Ecto neural progenitor cell (in vitro differentiated cells): ENCODE measurements at regions not wholly inside any gene's neighbourhood (a gene's known extent, or its start where the extent isn't known, plus 50 kb on each side); places are given as distances from the start of the nearest gene placed in this dataset.
"Not testable (repeated sequence)": the region's sequence is repeated elsewhere in the genome, so short reads cannot be mapped to it uniquely, and the experiment has no call there.

Experiments
- DNase-seq: peaks from one replicate; pipeline ENCODE4 v3.0.0-alpha.2; 2018; ENCODE audit warnings: low spot score

- DNase-seq: no peak
Observed at GRCh38 chr17:31798205-31798724, 60.8 kb downstream of the COPRS start.

- not testable (repeated sequence) for DNase-seq
Observed at GRCh38 chr17:31795941-31796340, 63.1 kb downstream of the COPRS start.

DNA sequence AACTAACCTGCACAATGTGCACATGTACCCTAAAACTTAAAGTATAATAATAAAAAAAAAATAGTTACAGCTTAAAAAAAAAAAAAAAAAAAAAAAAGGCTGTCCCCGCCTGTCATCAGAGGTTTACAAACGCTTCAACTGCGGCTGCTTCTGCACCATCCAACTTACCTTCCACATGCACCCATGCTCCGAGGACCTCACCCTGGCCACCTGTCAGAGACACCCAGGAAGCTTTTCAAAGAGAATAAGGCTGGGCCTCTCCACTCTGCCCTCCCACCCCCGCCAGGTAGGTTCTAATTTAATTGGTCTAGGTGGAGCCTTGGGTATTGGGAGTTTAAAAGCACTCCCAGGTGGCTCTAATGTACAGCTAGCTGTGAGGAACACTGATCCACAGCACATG is 64.9 kb downstream of the COPRS start:
- no peak for DNase-seq

DNA sequence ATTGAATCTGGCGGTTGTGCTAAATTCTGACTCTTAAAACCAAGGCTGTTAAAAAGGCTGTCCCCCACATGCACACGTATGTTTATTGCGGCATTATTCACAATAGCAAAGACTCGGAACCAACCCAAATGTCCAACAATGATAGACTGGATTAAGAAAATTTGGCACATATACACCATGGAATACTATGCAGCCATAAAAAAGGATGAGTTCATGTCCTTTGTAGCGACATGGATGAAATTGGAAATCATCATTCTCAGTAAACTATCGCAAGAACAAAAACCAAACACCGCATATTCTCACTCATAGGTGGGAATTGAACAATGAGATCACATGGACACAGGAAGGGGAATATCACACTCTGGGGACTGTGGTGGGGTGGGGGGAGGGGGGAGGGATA is 65.4 kb downstream of the COPRS start:
- not testable (repeated sequence) for DNase-seq

DNA sequence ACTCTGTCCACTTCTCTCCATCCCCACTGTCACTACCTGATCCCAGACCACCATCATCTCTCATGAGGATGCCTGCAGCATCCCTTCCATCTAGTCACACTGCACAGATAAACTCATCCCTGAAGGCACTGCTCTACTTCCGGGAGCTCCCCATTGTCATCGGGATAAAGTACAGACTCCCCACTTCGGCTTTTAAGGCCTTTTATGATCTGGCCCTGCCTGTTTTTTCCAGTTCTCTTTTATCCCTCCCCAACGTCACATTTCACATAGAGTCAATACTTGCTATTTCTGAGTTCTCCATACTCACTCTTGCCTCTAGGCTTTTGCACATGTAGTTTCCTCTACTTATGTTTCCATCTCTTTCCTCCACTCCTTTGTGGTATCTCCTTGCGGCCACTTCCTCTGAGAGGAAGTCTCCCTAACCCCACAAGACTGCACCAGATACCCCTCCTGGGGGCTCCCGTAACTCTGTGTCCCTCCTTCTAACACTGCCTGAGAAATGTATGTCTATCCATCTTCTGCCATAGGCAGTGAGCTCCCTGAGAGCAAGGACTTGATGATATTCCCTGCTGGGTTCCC is 66.9 kb downstream of the COPRS start:
- DNase-seq: no peak

- DNase-seq: no peak
Observed at GRCh38 chr17:31789707-31790505, 69.1 kb downstream of the COPRS start.

DNA sequence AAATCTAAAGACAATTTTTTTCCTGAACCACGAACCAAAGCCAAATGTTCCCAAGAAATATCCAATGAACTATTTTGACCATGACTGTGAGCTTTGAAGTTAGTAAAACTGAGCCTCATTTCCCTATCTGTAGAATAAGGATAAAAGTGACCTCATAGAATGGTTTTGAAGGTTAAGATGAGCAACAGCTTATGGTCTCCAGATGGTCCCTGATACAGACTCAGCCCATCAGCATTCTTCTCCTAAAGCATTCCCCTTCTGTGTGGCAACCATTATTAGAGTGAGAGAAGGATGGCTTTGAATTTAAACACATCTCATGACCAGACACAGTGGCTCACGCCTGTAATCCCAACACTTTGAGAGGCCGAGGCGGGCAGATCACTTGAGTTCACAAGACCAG is 70.1 kb downstream of the COPRS start:
- DNase-seq: no peak

DNA sequence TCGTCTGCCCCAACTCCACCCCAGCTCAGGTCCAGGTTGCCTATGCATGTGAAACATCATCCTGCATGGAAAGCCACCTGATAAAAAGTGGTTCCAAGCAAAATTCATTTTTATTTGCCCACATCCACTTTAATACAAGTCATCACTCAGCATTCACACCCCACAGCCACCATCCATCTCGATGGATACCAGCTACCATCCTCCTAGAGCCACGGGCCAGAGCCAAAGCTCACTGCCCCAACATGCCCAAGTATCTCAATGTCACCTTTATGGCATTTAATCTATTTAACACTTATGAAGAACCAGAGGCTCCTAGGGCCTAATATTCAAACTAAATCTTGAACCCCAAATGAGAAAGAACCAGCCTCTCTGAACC is 70.5 kb downstream of the COPRS start:
- DNase-seq: no peak

DNA sequence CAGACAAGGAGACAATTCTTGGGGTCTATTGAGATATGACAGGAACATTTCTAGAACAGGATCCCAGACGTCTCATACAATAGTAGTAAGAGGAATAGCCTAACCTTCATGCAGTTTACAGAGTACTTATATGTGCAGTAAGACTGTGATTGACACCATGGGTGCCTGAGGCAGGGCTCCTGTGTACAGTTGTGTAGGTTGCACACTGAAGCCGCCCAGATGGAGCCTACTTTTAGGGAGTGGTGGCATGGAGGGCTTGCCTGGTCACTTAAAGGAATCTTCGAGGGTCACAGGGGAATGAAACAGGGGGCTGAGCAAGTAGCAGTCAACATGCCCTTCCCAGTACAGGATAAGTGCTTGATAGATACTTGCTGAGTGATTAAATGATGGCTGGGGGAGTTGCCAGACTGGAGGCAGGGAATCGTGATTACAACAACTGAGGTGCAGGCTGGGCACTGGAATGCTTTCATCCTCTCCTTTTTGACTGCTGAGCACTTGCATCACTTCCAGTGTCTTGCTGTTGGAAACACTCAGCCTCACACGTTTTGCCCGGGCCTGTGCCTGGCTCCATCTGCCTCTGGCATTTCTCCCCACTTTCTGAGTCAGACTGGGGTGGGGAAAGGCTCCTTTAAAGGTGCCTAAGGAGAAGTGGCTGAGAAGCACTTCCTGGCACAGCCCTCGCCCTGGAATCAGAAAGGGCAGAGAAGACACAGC is 71.0 kb downstream of the COPRS start:
- no peak for DNase-seq

DNA sequence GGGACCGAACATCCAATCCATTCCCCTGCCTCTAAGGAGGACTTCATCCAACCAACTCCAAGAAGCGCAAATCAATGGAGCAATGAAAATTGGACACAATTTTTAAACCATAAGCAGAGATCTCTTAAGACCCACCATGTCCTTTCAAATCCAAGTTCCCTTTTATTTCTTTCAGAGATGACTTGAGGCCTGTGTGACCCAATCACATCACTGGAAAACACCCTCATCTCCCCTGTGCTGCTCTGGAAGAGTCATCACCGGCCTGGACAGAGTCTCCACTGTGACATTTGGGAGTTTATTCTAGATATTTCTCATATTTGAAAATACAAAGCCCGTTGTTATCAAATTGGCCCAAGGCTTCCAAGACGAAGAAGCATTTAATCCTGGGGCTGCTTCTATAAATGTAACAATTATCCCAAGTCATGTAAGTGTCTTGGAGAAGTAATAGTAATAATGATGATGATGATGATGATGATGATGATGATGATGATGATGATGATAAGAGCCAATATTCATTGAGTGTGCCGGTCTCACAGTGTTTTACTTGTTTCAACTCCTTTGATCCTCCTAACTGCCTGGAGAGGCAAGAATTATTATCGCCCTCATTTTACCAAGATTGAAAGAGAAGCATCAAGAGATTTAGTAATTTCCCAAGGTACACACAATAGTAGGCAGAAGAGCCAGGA is 72.1 kb downstream of the COPRS start:
- no peak for DNase-seq

- no peak for DNase-seq
Observed at GRCh38 chr17:31780483-31780882, 78.6 kb downstream of the COPRS start.

GRCh38 chr17:31778523-31778922 is 80.5 kb downstream of the COPRS start:
- no peak for DNase-seq

DNA sequence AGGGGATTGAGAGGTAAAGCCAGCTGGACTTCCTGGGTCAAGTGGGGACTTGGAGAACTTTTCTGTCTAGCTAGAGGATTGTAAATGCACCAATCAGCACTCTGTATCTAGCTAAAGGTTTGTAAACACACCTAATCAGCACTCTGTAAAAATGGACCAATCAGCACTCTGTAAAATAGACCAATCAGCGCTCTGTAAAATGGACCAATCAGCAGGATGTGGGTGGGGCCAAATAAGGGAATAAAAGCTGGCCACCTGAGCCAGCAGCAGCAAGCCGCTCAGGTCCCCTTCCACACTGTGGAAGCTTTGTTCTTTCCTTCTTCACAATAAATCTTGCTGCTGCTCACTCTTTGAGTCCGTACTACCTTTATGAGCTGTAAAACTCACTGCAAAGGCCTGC is 87.7 kb downstream of the COPRS start:
- DNase-seq: not testable (repeated sequence)

DNA sequence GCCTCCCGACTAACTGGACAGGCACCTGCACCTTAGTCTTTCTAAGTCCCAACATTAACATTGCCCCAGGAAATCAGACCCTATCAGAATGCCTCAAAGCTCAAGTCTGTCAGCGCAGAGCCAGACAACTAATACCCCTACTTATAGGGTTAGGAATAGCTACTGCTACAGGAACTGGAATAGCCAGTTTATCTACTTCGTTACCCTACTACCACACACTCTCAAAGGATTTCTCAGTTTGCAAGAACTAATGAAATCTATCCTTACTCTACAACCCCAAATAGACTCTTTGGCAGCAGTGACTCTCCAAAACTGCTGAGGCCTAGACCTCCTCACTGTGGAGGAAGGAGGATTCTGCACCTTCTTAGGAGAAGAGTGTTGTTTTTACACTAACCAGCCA is 88.5 kb downstream of the COPRS start:
- not testable (repeated sequence) for DNase-seq

DNA sequence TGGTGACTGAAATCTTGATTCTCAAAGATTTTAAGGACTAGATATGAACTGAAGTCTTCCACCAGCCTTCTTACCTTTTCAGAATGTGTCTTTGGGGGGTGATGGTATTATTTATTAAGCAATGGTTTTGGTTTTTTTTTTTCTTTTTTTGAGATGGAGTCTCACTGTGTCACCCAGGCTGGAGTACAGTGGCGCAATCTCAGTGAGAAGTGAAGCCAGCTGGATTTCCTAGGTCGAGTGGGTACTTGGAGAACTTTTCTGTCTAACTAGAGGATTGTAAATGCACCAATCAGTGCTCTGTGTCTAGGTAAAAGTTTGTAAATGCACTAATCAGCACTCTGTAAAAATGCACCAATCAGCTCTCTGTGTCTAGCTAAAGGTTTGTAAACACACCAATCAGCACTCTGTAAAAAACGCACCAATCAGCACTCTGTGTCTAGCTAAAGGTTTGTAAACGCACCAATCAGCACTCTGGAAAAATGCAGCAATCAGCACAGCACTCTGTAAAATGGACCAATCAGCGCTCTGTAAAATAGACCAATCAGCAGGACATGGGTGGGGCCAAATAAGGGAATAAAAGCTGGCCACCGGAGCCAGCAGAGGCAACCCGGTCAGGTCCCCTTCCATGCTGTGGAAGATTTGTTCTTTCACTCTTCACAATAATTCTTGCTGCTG is 97.1 kb downstream of the COPRS start:
- DNase-seq: not testable (repeated sequence)

DNA sequence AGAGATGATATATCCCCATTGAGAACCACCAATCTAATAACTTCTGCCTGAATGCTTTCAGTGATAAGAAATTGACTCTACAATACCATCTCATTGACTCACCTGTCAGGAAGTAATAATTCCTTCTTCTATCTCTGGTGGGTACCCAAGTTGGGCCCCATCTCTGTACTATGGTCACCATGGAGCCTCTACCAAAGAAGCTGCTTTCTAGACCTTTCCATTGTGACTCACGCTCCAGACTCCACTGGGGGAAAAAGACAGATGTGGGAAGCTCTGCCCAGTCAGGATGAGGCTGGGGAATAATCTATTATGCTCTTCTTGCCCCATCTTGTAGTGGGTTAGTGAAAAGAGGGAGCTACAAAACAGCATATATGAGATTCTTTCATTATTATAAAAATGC is 100.4 kb downstream of the COPRS start:
- DNase-seq: no peak

DNA sequence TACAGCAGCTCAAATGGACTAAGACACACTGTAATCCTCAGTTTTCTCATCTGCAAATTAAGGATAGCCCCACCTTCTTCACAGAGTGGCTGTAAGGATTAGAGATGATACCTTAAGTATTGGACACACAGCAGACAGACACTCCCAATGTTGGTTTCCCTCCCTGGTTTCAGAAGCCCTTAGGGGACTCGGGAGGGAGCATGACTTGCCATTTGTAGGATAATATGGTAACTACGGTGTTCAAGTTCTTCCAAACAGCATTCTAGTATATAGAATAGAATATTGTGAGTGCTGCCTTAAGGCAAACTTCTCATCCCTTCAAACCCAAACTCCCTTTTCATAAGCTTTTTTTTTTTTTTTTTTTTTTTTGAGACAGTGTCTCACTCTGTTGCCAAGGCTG is 101.9 kb downstream of the COPRS start:
- DNase-seq: no peak

DNA sequence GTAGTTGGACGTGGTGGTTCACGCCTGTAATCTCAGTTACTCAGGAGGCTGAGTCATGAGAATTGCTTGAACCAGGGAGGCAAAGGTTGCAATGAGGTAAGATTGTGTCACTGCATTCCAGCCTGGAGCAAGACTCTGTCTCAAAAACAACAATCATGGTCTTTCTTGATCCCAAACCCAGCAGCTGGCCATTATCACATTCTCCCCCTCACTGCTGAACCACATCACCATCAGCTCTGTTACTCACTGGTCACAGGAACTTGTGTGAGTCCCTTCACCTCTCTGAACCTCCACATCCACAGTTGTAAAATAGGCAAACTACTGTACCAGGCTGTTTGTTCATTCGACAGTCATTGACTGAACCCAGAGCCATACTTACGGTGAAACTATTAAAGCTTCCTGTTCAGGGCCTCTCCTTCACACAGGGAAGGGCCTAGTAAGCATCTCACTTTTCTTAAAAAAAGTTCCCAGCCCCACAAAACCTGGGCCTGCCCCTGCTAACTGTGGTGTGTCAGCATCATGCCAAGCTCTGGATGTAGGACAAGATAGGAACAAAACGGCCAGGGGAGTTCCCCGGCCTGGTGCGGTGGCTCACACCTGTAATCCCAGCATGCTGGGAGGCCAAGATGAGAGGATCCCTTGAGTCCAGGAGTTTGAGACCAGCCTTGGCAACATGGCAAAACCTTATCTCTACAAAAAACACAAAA is 104.7 kb downstream of the COPRS start:
- no peak for DNase-seq

DNA sequence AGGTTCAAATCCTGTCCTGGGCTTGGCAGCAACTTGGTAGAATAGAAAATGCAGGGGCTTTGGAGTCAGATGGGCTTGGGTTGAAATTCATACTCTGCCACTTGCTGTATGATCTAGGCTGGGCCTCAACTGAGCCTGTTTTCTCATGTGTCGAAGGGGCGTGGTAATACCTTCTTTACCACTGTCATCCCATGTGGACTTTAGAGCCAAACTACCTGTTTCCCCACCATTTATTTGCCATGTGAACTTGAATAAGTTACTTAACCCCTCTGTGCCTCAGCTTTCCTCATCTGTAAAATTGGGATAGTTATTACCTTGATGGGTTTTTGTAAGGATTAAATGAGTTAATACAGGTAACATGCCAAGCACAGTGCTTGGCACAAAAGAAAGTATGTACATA is 106.0 kb downstream of the COPRS start:
- DNase-seq: no peak

GRCh38 chr17:31752584-31752983 is 106.5 kb downstream of the COPRS start:
- DNase-seq: no peak

DNA sequence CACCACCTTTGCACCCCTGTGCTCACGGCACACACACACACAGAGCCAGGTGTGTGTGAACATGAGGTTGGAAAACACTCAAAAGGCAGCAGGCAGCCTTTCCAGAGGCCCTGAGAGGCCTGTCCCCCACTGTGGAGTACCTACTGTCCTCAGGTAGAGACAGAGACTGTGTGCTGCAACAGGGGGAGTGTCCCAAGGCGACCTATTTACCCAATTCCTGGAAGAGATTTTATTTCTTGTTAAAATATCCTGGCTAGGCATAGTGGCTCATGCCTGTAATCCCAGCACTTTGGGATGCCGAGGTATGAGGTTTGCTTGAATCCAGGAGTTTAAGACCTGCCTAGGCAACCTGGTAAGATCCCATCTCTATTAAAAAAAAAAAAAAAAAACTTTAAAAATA is 108.5 kb downstream of the COPRS start:
- no peak for DNase-seq
